Liver (tissue), 8 donors: ENCODE measurements at regions not wholly inside any gene's neighbourhood (a gene's known extent, or its start where the extent isn't known, plus 50 kb on each side); places are given as distances from the start of the nearest gene placed in this dataset.

Experiments used
- DNase-seq: peaks from one replicate; pipeline ENCODE4 v3.0.0-alpha.2; 2017; ENCODE audit warnings: low spot score
- H3K27ac ChIP-seq, 2 donors: one replicate each; pipeline ENCODE4 v1.7.0; 2013; ENCODE audit warnings: inconsistent platforms in 2 of 2, low read length in 2 of 2, control low read depth in 1 of 2, low read depth in 1 of 2, mild to moderate bottlenecking in 1 of 2
- H3K27me3 ChIP-seq, 4 donors: one replicate each; pipeline versions ENCODE4 v1.6.1 to v1.7.0; 2013; ENCODE audit warnings: low read length in 3 of 4, inconsistent platforms in 1 of 4, mild to moderate bottlenecking in 1 of 4, moderate library complexity in 1 of 4; ENCODE audit not compliant: control insufficient read depth in 4 of 4, insufficient read depth in 4 of 4
- H3K36me3 ChIP-seq, 4 donors: one replicate each; pipeline versions ENCODE4 v1.6.1 to v1.7.0; 2013; ENCODE audit warnings: low read length in 3 of 4, mild to moderate bottlenecking in 3 of 4, low read depth in 1 of 4, moderate library complexity in 1 of 4; ENCODE audit not compliant: control insufficient read depth in 4 of 4, insufficient read depth in 3 of 4
- H3K4me1 ChIP-seq, 4 donors: one replicate each; pipeline versions ENCODE4 v1.6.1 to v1.7.0; 2013; ENCODE audit warnings: low read length in 3 of 4, mild to moderate bottlenecking in 3 of 4, moderate library complexity in 1 of 4; ENCODE audit not compliant: control insufficient read depth in 4 of 4, insufficient read depth in 4 of 4
- H3K4me3 ChIP-seq, 3 donors: one replicate each; pipeline versions ENCODE4 v1.6.1 to v1.7.0; 2013; ENCODE audit warnings: low read length in 3 of 3, control low read depth in 1 of 3, low read depth in 1 of 3, mild to moderate bottlenecking in 1 of 3
- H3K9ac ChIP-seq, 2 donors: one replicate each; pipeline ENCODE4 v1.7.0; 2013; ENCODE audit warnings: low read length in 2 of 2, mild to moderate bottlenecking in 2 of 2, moderate library complexity in 2 of 2, control low read depth in 1 of 2, low read depth in 1 of 2
- H3K9me3 ChIP-seq, 4 donors: one replicate each; pipeline versions ENCODE4 v1.6.1 to v1.7.0; 2013; ENCODE audit warnings: low read length in 3 of 4; ENCODE audit not compliant: control insufficient read depth in 4 of 4
- FOXA2 ChIP-seq: IDR thresholded peaks from 2 replicates; pipeline ENCODE4 v1.6.1; 2016; ENCODE audit warnings: antibody characterized with exemption
- GABPA ChIP-seq, 2 donors: IDR thresholded peaks in 1 of 2; conservative IDR thresholded peaks in 1 of 2; 2 replicates each; pipeline ENCODE4 v1.6.1; 2016; ENCODE audit warnings: antibody characterized with exemption in 2 of 2, mild to moderate bottlenecking in 1 of 2, moderate library complexity in 1 of 2
- HNF4A ChIP-seq, 2 donors: conservative IDR thresholded peaks; 2 replicates each; pipeline ENCODE4 v1.6.1; 2016; ENCODE audit warnings: antibody characterized with exemption in 2 of 2, mild to moderate bottlenecking in 2 of 2
- HNF4G ChIP-seq: IDR thresholded peaks from 2 replicates; pipeline ENCODE4 v1.6.1; 2016; ENCODE audit warnings: antibody characterized with exemption
- NR2F2 ChIP-seq: IDR thresholded peaks from 2 replicates; pipeline ENCODE4 v1.6.1; 2016; ENCODE audit warnings: antibody characterized with exemption
- RAD21 ChIP-seq, 2 donors: IDR thresholded peaks; 2 replicates each; pipeline ENCODE4 v1.6.1; 2016; ENCODE audit warnings: antibody characterized with exemption in 2 of 2, mild to moderate bottlenecking in 2 of 2
- SP1 ChIP-seq: IDR thresholded peaks from 2 replicates; pipeline ENCODE4 v1.6.1; 2018; ENCODE audit warnings: antibody characterized with exemption, mild to moderate bottlenecking
- TAF1 ChIP-seq: conservative IDR thresholded peaks from 2 replicates; pipeline ENCODE4 v1.6.1; 2016; ENCODE audit warnings: antibody characterized with exemption, mild to moderate bottlenecking
- YY1 ChIP-seq: IDR thresholded peaks from 2 replicates; pipeline ENCODE4 v1.6.1; 2016; ENCODE audit warnings: antibody characterized with exemption, mild to moderate bottlenecking
- WGBS: extraction: QIAGEN DNeasy Blood & Tissue Kit; methylation state at CpG from one replicate; pipeline ENCODE4 v1.1.7; 2013; 5-methylcytosine and 5-hydroxymethylcytosine counted together
- TF ChIP-seq, protein P1 (sequence below): IDR thresholded peaks from 2 replicates; pipeline ENCODE4 v1.6.1; 2016; ENCODE audit warnings: antibody characterized with exemption
- TF ChIP-seq, protein P2 (sequence below): IDR thresholded peaks from 2 replicates; pipeline ENCODE4 v1.6.1; 2016; ENCODE audit warnings: antibody characterized with exemption, mild to moderate bottlenecking
- TF ChIP-seq, protein P3 (sequence below): IDR thresholded peaks from 2 replicates; pipeline ENCODE4 v1.6.1; 2016; ENCODE audit warnings: antibody characterized with exemption
- TF ChIP-seq, protein P4 (sequence below): fragments of 150-350 bp; IDR thresholded peaks from 2 replicates; pipeline ENCODE4 v1.5.1; 2017; ENCODE audit warnings: improper control_type of control experiment, low read depth, low read length; ENCODE audit not compliant: missing input control
- donor health status: healthy.
- donor health status: healthy.
- donor health status: healthy.
- donor health status: healthy.
- donor health status: healthy.

GRCh38 chr20:50343125-50343489 is 152.5 kb downstream of the CEBPB start:
- no peak overlapping the region for H3K4me3 ChIP-seq
- TF ChIP-seq TAF1 (no peak), HNF4G (no peak), GABPA (IDR thresholded peaks at IDR 0.05 in 1 of 2, conservative IDR thresholded peaks at IDR 0.05 in 1 of 2) (no peak), HNF4A (conservative IDR thresholded peaks at IDR 0.05) (no peak), YY1 (no peak), NR2F2 (no peak), SP1 (no peak), FOXA2 (no peak)
- TF ChIP-seq, protein P1, sequence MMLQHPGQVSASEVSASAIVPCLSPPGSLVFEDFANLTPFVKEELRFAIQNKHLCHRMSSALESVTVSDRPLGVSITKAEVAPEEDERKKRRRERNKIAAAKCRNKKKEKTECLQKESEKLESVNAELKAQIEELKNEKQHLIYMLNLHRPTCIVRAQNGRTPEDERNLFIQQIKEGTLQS = no peak
- TF ChIP-seq, protein P2, sequence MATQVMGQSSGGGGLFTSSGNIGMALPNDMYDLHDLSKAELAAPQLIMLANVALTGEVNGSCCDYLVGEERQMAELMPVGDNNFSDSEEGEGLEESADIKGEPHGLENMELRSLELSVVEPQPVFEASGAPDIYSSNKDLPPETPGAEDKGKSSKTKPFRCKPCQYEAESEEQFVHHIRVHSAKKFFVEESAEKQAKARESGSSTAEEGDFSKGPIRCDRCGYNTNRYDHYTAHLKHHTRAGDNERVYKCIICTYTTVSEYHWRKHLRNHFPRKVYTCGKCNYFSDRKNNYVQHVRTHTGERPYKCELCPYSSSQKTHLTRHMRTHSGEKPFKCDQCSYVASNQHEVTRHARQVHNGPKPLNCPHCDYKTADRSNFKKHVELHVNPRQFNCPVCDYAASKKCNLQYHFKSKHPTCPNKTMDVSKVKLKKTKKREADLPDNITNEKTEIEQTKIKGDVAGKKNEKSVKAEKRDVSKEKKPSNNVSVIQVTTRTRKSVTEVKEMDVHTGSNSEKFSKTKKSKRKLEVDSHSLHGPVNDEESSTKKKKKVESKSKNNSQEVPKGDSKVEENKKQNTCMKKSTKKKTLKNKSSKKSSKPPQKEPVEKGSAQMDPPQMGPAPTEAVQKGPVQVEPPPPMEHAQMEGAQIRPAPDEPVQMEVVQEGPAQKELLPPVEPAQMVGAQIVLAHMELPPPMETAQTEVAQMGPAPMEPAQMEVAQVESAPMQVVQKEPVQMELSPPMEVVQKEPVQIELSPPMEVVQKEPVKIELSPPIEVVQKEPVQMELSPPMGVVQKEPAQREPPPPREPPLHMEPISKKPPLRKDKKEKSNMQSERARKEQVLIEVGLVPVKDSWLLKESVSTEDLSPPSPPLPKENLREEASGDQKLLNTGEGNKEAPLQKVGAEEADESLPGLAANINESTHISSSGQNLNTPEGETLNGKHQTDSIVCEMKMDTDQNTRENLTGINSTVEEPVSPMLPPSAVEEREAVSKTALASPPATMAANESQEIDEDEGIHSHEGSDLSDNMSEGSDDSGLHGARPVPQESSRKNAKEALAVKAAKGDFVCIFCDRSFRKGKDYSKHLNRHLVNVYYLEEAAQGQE = no peak
- TF ChIP-seq, protein P3, sequence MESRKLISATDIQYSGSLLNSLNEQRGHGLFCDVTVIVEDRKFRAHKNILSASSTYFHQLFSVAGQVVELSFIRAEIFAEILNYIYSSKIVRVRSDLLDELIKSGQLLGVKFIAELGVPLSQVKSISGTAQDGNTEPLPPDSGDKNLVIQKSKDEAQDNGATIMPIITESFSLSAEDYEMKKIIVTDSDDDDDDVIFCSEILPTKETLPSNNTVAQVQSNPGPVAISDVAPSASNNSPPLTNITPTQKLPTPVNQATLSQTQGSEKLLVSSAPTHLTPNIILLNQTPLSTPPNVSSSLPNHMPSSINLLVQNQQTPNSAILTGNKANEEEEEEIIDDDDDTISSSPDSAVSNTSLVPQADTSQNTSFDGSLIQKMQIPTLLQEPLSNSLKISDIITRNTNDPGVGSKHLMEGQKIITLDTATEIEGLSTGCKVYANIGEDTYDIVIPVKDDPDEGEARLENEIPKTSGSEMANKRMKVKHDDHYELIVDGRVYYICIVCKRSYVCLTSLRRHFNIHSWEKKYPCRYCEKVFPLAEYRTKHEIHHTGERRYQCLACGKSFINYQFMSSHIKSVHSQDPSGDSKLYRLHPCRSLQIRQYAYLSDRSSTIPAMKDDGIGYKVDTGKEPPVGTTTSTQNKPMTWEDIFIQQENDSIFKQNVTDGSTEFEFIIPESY = no peak
- TF ChIP-seq, protein P4, sequence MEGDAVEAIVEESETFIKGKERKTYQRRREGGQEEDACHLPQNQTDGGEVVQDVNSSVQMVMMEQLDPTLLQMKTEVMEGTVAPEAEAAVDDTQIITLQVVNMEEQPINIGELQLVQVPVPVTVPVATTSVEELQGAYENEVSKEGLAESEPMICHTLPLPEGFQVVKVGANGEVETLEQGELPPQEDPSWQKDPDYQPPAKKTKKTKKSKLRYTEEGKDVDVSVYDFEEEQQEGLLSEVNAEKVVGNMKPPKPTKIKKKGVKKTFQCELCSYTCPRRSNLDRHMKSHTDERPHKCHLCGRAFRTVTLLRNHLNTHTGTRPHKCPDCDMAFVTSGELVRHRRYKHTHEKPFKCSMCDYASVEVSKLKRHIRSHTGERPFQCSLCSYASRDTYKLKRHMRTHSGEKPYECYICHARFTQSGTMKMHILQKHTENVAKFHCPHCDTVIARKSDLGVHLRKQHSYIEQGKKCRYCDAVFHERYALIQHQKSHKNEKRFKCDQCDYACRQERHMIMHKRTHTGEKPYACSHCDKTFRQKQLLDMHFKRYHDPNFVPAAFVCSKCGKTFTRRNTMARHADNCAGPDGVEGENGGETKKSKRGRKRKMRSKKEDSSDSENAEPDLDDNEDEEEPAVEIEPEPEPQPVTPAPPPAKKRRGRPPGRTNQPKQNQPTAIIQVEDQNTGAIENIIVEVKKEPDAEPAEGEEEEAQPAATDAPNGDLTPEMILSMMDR = no peak
- no peak overlapping the region for H3K27ac ChIP-seq
- no peaks in the 10 kb centered on the region for H3K27me3 ChIP-seq
- H3K9me3 ChIP-seq = no peaks in the 10 kb centered on the region
- H3K36me3 ChIP-seq = no peaks in the 10 kb centered on the region
- peaks cover 2 to 15% (median 9%) of the 10 kb centered on the region in 4 donors for H3K4me1 ChIP-seq
- no peak overlapping the region for H3K9ac ChIP-seq
- WGBS = 84% methylated on average over 10 of the region's 10 CpGs
- no peak for DNase-seq

GRCh38 chr20:50343490-50344179 is 153.0 kb downstream of the CEBPB start:
- H3K9ac ChIP-seq = no peak overlapping the region
- H3K9me3 ChIP-seq = no peaks in the 10 kb centered on the region
- TF ChIP-seq FOXA2 (no peak), RAD21 (IDR thresholded peaks at IDR 0.05) (no peak), HNF4A (conservative IDR thresholded peaks at IDR 0.05) (no peak)
- H3K4me3 ChIP-seq = no peak overlapping the region
- H3K27ac ChIP-seq = no peak overlapping the region
- H3K36me3 ChIP-seq = no peaks in the 10 kb centered on the region
- H3K4me1 ChIP-seq = peaks cover 0 to 15% (median 7%) of the 10 kb centered on the region in 4 donors
- WGBS = 82% methylated on average over 25 of the region's 25 CpGs
- no peak for DNase-seq
- H3K27me3 ChIP-seq = no peaks in the 10 kb centered on the region
